RWPE2 (cell line): ENCODE measurements at regions not wholly inside any gene's neighbourhood (a gene's known extent, or its start where the extent isn't known, plus 50 kb on each side); places are given as distances from the start of the nearest gene placed in this dataset.
"Not testable (repeated sequence)": the region's sequence is repeated elsewhere in the genome, so short reads cannot be mapped to it uniquely, and the experiment has no call there.

Experiments used
- ATAC-seq: fragments of 200-7000 bp; cut with Tn5 transposase; 3 replicates; pipeline ENCODE4 v1.9.1; 2021; ENCODE audit warnings: low read depth
- DNase-seq: peaks from one replicate; pipeline ENCODE4 v3.0.0-alpha.2; 2020; ENCODE audit warnings: low spot score
- H3K27ac ChIP-seq: fragments of 450-650 bp; 2 replicates; pipeline ENCODE4 v1.5.1; 2017; ENCODE audit warnings: mild to moderate bottlenecking; ENCODE audit not compliant: poor library complexity, severe bottlenecking
- H3K27me3 ChIP-seq: fragments of 250-450 bp; sonication (Bioruptor Pico); 2 replicates; pipeline ENCODE4 v1.5.1; 2021; ENCODE audit warnings: mild to moderate bottlenecking, moderate library complexity; ENCODE audit not compliant: insufficient read depth, poor library complexity, severe bottlenecking
- H3K36me3 ChIP-seq: fragments of 250-450 bp; sonication (Bioruptor Pico); 2 replicates; pipeline ENCODE4 v1.5.1; 2020; ENCODE audit warnings: low read depth, mild to moderate bottlenecking, moderate library complexity
- H3K4me1 ChIP-seq: fragments of 250-450 bp; sonication (Bioruptor Pico); 2 replicates; pipeline ENCODE4 v1.5.1; 2021; ENCODE audit warnings: mild to moderate bottlenecking, moderate library complexity; ENCODE audit not compliant: insufficient read depth, poor library complexity, severe bottlenecking
- H3K4me3 ChIP-seq: fragments of 250-450 bp; sonication (Bioruptor Pico); 2 replicates; pipeline ENCODE4 v1.5.1; 2021; ENCODE audit warnings: mild to moderate bottlenecking, moderate library complexity; ENCODE audit not compliant: severe bottlenecking
- H3K9me3 ChIP-seq: fragments of 250-450 bp; sonication (Bioruptor Pico); 2 replicates; pipeline ENCODE4 v1.5.1; 2021; ENCODE audit warnings: mild to moderate bottlenecking, moderate library complexity; ENCODE audit not compliant: severe bottlenecking
- CTCF ChIP-seq: fragments of 450-650 bp; IDR thresholded peaks from one replicate; pipeline ENCODE4 v1.5.1; 2017; ENCODE audit warnings: mild to moderate bottlenecking, moderate library complexity; ENCODE audit not compliant: poor library complexity, severe bottlenecking

- no peak for TF ChIP-seq CTCF
- DNase-seq (no peak), ATAC-seq (no peak)
- H3K36me3 ChIP-seq, result no peaks in the 10 kb centered on the region
- peaks cover under 1% of the 10 kb centered on the region for H3K9me3 ChIP-seq
- no peaks in the 10 kb centered on the region for H3K4me1 ChIP-seq
- peaks cover 7% of the 10 kb centered on the region for H3K27me3 ChIP-seq
- no peak overlapping the region for H3K27ac ChIP-seq
- no peak overlapping the region for H3K4me3 ChIP-seq
Observed at GRCh38 chr5:171721464-171721863, 64.2 kb upstream of the SMIM23 start.

- no peaks in the 10 kb centered on the region for H3K36me3 ChIP-seq
- DNase-seq, result no peak
- H3K4me3 ChIP-seq, result no peak overlapping the region
- no peak overlapping the region for H3K27ac ChIP-seq
- ATAC-seq, result no peak
- no peaks in the 10 kb centered on the region for H3K4me1 ChIP-seq
- H3K27me3 ChIP-seq, result peaks cover 3% of the 10 kb centered on the region
- TF ChIP-seq CTCF, result no peak
- H3K9me3 ChIP-seq, result peaks cover 7% of the 10 kb centered on the region
Observed at GRCh38 chr5:171724468-171725204, 61.0 kb upstream of the SMIM23 start.

- DNase-seq (no peak), ATAC-seq (no peak)
- Histone ChIP-seq H3K27me3 (peaks cover 3% of the 10 kb centered on the region), H3K4me3 (no peak overlapping the region), H3K4me1 (no peaks in the 10 kb centered on the region), H3K9me3 (peaks cover 7% of the 10 kb centered on the region), H3K36me3 (no peaks in the 10 kb centered on the region), H3K27ac (no peak overlapping the region)
- TF ChIP-seq CTCF, result no peak
Observed at GRCh38 chr5:171725205-171725601, 60.4 kb upstream of the SMIM23 start.

GRCh38 chr5:171726819-171727218 lies 58.8 kb upstream of the SMIM23 start:
- not testable (repeated sequence) for H3K27me3 ChIP-seq, DNase-seq

GRCh38 chr5:171728686-171729085 lies 56.9 kb upstream of the SMIM23 start:
- no peak for DNase-seq
- Histone ChIP-seq H3K27ac (no peak overlapping the region), H3K9me3 (peaks cover 7% of the 10 kb centered on the region), H3K36me3 (no peaks in the 10 kb centered on the region), H3K4me3 (no peak overlapping the region), H3K4me1 (no peaks in the 10 kb centered on the region), H3K27me3 (peaks cover 3% of the 10 kb centered on the region)
- no peak for TF ChIP-seq CTCF
- no peak for ATAC-seq

More at GRCh38 chr5:171726819-171727218, 58.8 kb upstream of the SMIM23 start:
- H3K4me3 ChIP-seq, H3K27ac ChIP-seq, H3K9me3 ChIP-seq, H3K4me1 ChIP-seq, ATAC-seq, H3K36me3 ChIP-seq: not testable (repeated sequence)
